ENCODE measurements at regions not wholly inside any gene's neighbourhood (a gene's known extent, or its start where the extent isn't known, plus 50 kb on each side); places are given as distances from the start of the nearest gene placed in this dataset.

DNA sequence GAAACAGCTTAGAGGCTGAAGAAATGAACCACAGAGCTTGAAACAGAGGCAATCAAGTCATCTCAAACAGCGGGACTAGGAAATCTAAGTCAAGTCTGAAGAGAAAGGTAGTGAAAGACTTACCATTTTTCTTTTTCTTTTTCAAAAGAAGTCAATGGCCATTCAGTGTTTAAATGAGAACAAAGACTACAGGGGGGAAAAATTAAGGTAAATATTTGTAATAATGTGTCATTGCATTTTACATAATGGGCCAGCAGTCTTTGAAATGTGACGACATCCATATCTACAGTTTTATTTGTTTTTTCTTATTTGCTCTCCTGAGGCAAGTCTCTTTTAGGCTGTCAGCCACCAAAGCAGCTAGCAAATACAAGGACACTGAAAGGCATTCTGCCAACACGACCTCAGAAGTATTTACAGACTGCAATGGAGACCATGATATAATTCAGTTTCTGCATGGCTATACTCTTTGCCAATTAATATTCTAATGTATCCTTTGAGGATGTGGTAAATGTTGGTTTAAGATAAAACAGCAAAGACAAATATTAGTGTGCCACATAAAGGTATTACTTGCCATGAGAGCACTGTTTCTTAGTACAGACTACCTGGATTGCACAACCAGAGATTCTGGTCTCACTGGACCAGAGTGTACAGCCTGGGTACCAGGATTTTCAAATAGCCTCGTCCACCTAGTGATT, 307.0 kb upstream of the THBS1 start (continued):
- TF ChIP-seq NCOA2 (CRISPR knock-in tag; IDR thresholded peaks at IDR 0.05) (peak; percentile 97), ZBTB26 (CRISPR knock-in tag; IDR thresholded peaks at IDR 0.05; ENCODE audit: borderline replicate concordance) (no peak), ZNF207 (IDR thresholded peaks at IDR 0.05; ENCODE audit: borderline replicate concordance) (no peak), HCFC1 (IDR thresholded peaks at IDR 0.05; ENCODE audit: low read depth, low read length) (no peak), SATB2 (CRISPR knock-in tag; IDR thresholded peaks at IDR 0.05) (peak; percentile 95), ZNF430 (CRISPR knock-in tag; IDR thresholded peaks at IDR 0.05) (0 out of 2 replicates have a peak, but pooled peaks have one; percentile 24), KDM5A (IDR thresholded peaks at IDR 0.05; ENCODE audit: borderline replicate concordance, low read length) (no peak), ARID2 (CRISPR knock-in tag; IDR thresholded peaks at IDR 0.05; ENCODE audit: borderline replicate concordance) (no peak), RNF2 (conservative IDR thresholded peaks at IDR 0.05; ENCODE audit: low read depth) (no peak), POLR2AphosphoS5 (IDR thresholded peaks at IDR 0.05; ENCODE audit: low read depth, low read length) (no peak), ZNF260 (CRISPR knock-in tag; IDR thresholded peaks at IDR 0.05; ENCODE audit: borderline replicate concordance, low read depth) (no peak), YEATS4 (CRISPR knock-in tag; IDR thresholded peaks at IDR 0.05; ENCODE audit: borderline replicate concordance) (peak; percentile 40; the same call in 1 of the 2 replicates), BORCS8-MEF2B (CRISPR knock-in tag; IDR thresholded peaks at IDR 0.05) (no peak), ZMAT5 (CRISPR knock-in tag; IDR thresholded peaks at IDR 0.05; ENCODE audit: borderline replicate concordance, low read depth) (no peak), ZBTB42 (CRISPR knock-in tag; IDR thresholded peaks at IDR 0.05) (no peak), TIGD3 (CRISPR knock-in tag; IDR thresholded peaks at IDR 0.05; ENCODE audit: borderline replicate concordance) (no peak), ZNF138 (CRISPR knock-in tag; IDR thresholded peaks at IDR 0.05; ENCODE audit: low read depth) (no peak), ZBTB39 (CRISPR knock-in tag; IDR thresholded peaks at IDR 0.05) (peak; percentile 96), ESRRA (CRISPR knock-in tag; IDR thresholded peaks at IDR 0.05; ENCODE audit: low read depth) (no peak)
- TF ChIP-seq, protein P1, sequence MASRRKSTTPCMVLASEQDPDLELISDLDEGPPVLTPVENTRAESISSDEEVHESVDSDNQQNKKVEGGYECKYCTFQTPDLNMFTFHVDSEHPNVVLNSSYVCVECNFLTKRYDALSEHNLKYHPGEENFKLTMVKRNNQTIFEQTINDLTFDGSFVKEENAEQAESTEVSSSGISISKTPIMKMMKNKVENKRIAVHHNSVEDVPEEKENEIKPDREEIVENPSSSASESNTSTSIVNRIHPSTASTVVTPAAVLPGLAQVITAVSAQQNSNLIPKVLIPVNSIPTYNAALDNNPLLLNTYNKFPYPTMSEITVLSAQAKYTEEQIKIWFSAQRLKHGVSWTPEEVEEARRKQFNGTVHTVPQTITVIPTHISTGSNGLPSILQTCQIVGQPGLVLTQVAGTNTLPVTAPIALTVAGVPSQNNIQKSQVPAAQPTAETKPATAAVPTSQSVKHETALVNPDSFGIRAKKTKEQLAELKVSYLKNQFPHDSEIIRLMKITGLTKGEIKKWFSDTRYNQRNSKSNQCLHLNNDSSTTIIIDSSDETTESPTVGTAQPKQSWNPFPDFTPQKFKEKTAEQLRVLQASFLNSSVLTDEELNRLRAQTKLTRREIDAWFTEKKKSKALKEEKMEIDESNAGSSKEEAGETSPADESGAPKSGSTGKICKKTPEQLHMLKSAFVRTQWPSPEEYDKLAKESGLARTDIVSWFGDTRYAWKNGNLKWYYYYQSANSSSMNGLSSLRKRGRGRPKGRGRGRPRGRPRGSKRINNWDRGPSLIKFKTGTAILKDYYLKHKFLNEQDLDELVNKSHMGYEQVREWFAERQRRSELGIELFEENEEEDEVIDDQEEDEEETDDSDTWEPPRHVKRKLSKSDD (CRISPR knock-in tag; IDR thresholded peaks at IDR 0.05; ENCODE audit: low read depth), result no peak
- TF ChIP-seq, protein P2, sequence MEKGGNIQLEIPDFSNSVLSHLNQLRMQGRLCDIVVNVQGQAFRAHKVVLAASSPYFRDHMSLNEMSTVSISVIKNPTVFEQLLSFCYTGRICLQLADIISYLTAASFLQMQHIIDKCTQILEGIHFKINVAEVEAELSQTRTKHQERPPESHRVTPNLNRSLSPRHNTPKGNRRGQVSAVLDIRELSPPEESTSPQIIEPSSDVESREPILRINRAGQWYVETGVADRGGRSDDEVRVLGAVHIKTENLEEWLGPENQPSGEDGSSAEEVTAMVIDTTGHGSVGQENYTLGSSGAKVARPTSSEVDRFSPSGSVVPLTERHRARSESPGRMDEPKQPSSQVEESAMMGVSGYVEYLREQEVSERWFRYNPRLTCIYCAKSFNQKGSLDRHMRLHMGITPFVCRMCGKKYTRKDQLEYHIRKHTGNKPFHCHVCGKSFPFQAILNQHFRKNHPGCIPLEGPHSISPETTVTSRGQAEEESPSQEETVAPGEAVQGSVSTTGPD (CRISPR knock-in tag; IDR thresholded peaks at IDR 0.05), result peak; percentile 99
